ENCODE measurements at regions not wholly inside any gene's neighbourhood (a gene's known extent, or its start where the extent isn't known, plus 50 kb on each side); places are given as distances from the start of the nearest gene placed in this dataset.

- no peak for DNase-seq (ENCODE audit: low spot score)
Measured at GRCh38 chr13:68506888-68507551, 1276.9 kb upstream of the PCDH9 start.

GRCh38 chr13:68490594-68490993 is 1260.5 kb upstream of the PCDH9 start:
- no peak for DNase-seq (ENCODE audit: low spot score)

DNA sequence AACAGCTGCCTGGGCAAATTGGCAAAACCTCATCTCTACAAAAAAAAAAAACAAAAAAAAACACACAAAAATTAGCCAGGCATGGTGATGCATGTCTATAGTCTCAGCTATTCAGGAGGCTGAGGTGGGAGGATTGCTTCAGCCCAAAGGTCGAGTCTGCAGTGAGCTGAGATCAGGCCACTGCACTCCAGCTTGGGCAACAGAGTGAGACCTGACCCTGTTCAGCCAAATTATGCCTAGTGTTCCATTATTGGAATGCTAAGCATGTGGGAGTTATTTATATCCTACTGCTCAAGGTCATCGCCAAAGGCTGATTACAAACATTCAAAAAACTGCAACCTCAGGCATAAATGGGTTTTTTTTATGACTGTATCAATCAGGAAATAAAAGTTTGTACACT is 1251.0 kb upstream of the PCDH9 start:
- no peak for DNase-seq (ENCODE audit: low spot score)

- no peak for DNase-seq (ENCODE audit: low spot score)
Measured at GRCh38 chr13:68473834-68474326, 1243.7 kb upstream of the PCDH9 start.

- DNase-seq (ENCODE audit: low spot score) = no peak
Measured at GRCh38 chr13:68467160-68467559, 1237.0 kb upstream of the PCDH9 start.

DNA sequence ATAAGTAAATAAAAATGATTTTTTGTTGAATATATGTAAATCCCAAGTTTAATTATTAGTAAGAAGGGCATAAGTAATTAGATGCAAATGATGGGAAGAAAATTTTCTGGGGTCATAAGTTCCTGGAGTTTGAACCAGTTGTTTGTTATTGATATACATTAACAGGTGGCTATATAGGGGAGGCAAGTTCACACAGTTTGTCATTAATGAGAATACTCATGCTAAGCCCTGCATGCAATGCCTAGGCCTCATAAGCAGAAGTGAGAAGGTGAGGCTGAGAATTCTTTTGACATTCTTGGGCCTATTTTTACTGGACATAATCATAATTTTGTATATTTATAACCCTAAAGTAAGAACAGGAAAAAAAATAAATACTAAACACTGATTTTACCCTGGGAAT is 1210.7 kb upstream of the PCDH9 start:
- DNase-seq (ENCODE audit: low spot score) = no peak

DNA sequence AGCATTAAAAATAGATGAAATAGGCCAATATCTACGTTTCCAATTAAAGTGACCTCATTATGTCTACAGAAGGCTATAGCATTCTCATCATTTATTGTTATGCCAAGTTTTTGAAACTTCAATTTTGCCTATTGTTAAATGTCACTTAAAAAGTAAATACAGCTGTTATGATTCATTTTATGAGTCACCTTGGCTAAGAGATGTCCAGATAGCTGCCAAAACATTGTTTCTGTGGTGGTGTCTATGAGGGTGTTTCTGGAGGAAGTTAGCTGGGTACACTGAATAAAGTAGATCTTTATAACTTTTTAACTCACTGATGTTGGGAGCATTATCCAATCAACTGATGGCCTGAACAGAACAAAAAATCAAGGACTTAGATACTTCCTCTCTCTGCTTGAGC is 1209.7 kb upstream of the PCDH9 start:
- DNase-seq (ENCODE audit: low spot score) = peak; percentile 60

DNA sequence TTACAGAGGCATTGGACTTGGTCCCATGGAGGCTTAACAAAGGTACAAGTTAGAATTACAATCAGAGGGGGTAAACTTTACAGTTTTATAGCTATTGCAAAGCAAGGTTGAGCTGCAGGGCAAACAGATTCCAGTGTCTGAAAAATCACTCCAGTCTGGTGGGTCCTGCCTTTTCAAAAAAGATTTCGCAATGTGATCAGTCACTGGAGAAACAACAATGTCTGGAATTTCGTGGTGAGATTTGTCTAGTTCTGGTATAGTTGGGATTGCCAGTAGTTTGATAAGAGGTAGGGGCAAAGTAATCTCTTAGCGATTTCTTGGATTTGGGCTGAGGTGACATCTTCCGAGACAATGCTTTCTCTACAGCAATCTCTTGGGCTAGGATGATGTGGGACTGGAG is 1198.2 kb upstream of the PCDH9 start:
- no peak for DNase-seq (ENCODE audit: low spot score)

DNA sequence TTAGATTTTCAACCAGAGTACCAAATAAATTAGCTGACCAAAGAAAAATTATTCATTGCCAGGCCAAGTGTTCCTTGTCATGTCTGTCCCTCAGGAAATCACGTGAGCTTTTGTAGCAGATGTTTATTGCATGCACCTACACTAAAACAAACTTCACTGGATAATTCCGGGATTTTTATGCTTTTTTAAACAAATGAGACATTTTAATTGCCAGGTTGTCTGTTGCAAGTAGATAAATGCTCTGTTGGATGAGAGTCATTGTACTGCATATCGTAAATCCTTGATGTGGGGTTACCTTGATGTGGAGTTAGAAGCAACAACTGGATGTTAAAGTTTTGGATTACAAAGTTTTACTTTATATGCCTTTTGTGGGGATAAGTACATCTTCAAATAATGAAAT is 1187.7 kb upstream of the PCDH9 start:
- DNase-seq (ENCODE audit: low spot score) = no peak

DNA sequence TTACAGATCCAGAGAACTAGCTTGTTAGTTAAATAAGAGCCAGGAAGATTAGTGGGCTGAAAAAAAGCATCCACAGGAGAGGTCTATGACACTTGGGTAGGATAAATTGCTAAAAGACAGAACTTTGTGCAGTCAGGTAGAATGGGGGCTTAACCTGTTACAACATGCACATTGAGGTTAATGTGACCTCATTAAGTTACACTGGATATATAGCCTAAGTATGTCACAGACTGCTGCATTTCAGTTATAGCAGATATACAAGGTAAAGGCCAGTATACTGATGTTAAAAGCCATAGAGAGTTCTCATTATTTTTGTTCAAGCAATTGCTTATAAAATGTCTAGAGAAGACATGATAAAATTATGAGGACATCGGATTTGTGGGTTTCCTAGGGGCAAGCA is 1179.9 kb upstream of the PCDH9 start:
- DNase-seq (ENCODE audit: low spot score) = no peak

DNA sequence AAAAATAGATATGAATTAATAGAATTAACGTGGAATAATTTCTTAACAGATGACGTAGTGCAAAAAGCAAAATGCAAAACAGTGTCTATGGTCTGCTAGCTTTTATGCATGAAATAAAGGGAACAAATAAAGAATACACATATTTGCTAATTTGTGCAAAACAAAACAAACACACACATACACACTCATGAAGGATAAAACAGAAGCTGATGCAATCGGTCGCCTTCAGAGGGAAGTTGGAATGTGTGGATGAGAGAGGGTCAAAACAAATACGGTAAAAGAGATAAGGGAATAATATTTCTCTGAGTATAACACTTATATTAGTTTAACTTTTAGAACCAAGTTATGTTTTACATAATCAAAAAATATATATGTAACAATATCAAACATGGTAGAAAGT is 1160.9 kb upstream of the PCDH9 start:
- DNase-seq (ENCODE audit: low spot score) = no peak

DNA sequence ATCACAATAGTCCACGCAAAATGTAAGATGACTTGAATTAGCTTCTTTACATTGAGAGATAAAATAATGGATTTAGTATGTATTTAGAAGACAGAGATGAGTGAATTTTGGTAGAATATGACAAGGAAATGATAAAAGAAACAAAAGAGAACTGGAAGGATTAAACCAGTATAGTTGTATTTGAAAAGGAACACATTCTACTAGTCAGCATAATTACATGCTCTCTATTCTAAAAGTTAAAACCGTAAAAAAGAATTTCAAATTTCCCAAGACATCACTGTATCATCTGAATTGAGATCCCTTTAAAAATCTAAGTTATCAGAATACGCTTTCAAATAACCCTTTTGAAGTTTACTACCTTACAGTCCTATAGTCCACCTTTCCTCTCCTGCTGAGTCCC is 1156.7 kb upstream of the PCDH9 start:
- no peak for DNase-seq (ENCODE audit: low spot score)

DNA sequence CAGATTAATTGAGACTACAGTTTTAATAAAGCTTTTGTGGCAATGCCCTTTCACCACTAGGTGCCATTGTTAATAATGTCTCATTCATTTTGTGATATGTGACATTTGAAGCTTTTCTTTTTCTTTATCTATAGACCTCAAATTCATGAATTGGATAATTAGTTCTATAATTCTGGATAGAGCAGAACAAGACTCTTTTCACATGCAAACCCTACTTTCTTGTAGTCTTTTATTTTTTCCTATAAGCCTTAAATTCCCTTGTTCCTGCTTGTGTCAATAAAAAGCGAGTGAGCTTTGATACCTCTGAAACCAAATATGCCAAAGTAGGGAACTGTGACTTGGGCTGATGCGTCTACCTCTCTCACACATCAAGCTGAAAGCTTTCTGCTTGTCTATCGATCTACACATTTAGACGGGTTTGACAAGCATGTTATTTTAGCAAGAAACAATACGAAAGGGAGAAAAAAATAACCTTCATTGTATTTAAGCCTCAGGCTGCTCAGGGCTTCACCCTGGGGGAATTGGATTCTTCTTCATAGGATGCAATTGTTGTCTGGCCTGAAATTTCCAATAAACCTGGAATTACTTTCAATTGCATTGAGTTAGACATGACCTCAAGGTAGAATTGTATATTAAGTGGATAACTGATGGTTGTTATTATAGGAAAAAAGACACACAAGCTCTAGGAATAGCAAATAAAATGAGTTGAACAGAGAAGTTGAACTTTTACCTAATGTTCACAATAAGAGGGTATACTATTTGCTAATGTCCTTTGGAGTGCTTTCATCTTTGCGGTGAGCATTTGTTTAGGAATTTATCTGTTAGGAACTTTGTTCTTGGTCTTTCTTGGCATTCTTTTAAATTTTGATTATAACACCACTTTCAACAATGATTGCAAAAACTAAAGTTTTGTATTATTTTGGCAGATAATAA is 1150.2 kb upstream of the PCDH9 start:
- no peak for DNase-seq (ENCODE audit: low spot score)

GRCh38 chr13:68378294-68378693 is 1148.2 kb upstream of the PCDH9 start:
- DNase-seq (ENCODE audit: low spot score) = no peak

DNA sequence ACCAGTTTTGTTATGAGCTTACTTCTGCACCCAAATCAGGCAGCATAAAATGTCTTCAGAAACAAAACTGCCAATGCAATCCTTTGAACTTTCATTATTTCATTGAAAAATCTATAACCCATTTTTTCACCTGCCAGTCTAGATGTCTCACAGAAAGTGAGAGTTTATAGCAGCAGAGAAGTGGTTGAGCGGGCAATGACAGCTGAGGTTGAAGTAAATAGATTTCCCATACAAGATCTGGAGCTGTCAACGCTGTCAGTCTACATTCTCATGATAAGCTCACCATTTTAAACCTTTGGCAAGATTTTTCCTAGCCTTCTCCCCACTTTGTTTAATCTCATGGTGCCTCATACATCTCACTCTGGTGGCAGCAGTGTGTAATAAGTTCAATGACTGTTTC is 1144.9 kb upstream of the PCDH9 start:
- no peak for DNase-seq (ENCODE audit: low spot score)

- peak; percentile 84 for DNase-seq (ENCODE audit: low spot score)
Measured at GRCh38 chr13:68369739-68370138, 1139.6 kb upstream of the PCDH9 start.

DNA sequence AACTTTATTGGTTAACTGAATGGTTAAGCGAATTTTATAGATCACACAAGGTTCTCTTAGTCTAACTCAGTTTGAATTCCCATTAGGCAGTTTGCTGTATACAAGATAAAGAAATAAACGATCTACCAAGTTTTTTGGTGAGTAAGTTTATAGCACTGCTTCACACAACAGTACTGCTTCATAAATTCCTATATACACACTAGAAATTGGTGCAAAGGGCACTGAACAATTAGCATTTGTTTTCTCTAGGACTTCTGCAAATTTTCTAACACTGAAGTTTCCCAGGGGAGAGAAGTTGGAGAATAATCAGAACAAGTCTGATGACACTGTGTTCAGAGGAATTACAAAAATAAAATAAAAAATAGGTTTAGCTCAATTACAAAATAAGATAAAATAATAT is 1138.8 kb upstream of the PCDH9 start:
- DNase-seq (ENCODE audit: low spot score) = peak; percentile 62

DNA sequence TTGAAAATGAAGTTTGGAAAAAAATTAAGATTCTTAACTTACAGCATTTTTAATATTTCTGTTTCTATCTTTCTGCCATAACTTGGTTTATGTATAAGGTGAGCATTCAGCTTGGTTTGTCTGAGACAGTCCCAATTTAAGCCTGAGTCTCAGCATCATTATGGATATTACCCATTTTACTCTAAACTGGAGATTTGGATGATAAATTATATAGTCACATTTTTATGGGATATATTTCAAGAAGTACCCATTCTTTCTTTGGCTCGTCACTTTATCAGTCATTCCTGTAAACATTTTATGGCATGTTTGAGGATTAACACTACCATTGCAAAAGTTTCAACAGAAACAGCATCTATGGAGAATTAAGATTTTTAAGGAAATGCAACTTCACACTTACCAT is 1129.0 kb upstream of the PCDH9 start:
- DNase-seq (ENCODE audit: low spot score) = no peak

- DNase-seq (ENCODE audit: low spot score) = no peak
Measured at GRCh38 chr13:68358294-68358705, 1128.2 kb upstream of the PCDH9 start.

DNA sequence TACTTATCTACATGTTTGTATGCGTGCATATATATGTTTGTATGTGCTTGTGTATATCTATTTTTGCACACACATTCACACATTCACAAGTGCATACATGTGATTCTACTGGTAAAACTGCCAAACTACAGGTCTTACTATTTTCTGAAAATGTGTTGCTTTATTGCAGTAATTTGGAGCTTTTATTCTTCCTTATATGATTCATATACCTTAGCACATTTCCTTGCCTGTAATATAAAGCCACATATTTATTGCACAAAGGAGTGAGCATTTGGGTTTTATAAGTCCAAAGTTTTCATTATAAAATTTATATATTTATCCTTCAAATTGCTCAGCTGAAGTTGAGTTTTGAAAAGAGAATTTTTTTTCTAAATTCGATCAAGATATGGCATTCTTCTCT is 1120.4 kb upstream of the PCDH9 start:
- DNase-seq (ENCODE audit: low spot score) = no peak

DNA sequence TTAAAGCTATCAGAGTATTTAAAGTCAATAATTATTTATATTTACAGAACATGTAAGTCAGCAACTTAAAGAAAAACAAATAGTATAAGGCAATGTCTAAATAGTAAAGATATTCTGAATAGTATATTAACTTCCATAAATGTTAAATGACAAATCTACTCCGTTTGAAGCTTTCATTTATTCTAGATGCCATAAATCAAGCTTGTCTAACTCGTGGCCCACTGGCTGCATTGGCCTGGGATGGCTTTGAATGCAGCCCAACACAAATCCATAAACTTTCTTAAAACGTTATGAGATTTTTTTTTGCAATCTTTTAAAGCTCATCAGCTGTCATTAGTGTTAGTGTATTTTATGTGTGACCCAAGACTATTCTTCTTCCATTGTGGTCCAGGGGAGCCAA is 1117.1 kb upstream of the PCDH9 start:
- no peak for DNase-seq (ENCODE audit: low spot score)

DNA sequence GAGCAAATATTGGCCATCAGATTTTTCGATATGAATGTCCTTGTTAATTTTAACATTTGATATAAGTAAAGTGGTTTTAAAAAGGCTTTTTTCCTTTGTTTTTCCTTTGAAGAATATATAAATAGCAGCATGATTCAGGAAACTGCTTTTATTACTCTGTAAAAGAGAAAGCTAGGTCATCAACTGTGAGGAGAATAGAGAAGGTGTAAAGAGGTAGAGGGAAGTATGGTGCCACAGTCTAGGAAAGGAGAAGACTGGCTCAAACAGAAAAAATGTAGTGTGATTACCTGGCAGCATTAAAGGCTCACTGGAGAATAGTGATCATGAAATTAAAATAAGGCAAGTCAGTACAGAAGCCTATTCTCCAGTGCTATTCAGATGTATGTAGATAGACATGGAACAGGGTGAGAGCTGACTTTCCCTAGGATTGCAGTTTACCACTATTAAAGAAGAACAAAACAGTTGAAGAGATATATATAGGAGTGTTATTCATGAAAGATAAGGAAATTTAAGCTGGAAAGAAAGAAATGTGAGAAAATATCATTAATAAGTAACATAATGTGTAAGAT is 1115.9 kb upstream of the PCDH9 start:
- no peak for DNase-seq (ENCODE audit: low spot score)

DNA sequence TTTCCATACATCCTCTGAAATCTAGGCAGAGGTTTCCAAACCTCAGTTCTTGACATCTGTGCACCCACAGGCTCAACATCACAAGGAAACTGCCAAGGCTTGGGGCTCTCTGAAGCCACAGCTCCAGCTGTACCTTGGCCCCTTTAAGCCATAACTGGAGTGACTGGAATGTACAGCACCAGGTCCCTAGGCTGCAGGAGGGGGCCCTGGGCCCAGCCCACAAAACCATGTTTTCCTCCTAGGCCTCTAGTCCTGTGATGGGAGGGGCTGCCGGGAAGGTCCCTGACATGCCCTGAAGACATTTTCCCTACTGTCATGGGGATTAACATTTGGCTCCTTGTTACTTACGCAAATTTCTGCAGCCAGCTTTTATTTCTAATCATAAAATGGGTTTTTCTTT is 1093.0 kb upstream of the PCDH9 start:
- no peak for DNase-seq (ENCODE audit: low spot score)

Data from HT-29 (cell line).